ENCODE measurements at regions not wholly inside any gene's neighbourhood (a gene's known extent, or its start where the extent isn't known, plus 50 kb on each side); places are given as distances from the start of the nearest gene placed in this dataset.

GRCh38 chr10:108749042-108749441 is 1174.3 kb downstream of the XPNPEP1 start:
- DNase-seq, result no peak

DNA sequence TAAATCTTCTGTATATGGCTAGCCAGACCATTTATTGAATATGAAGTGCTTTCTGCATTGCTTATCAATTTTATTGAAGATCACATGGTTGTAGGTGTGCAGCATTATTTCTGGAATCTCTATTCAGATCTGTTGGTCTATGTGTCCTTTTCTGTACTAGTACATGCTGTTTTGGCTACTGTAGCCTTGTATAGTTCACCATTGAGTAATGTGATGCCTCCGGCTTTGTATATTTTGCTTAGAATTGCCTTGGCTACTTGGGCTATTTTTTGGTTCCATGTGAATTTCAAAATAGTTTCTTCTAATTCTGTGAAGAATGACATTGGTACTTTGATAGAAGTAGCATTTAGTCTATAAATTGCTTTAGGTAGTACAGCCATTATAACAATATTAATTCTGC is 1187.2 kb downstream of the XPNPEP1 start:
- no peak for DNase-seq

DNA sequence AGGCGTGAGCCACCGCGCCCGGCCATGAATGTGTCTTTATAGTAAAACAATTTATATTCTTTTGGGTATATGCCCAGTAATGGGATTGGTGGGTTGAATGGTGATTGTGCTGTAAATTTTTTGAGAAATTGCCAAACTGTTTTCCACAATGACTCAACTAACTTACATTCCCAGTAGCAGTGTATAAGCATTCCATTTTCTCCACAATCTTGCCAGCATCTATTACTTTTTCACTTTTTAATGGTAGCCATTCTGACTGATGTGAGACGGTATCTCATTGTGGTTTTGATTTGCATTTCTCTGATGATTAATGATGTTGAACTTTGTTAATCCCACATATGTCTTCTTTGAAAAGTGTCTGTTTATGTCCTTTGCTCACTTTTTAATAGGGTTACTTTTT is 1187.9 kb downstream of the XPNPEP1 start:
- DNase-seq, result no peak

GRCh38 chr10:108721874-108722273 is 1201.4 kb downstream of the XPNPEP1 start:
- no peak for DNase-seq

- DNase-seq, result no peak
These were observed 1207.0 kb downstream of the XPNPEP1 start for GRCh38 chr10:108716352-108716751.

GRCh38 chr10:108709927-108710722 is 1213.2 kb downstream of the XPNPEP1 start:
- no peak for DNase-seq

GRCh38 chr10:108708363-108708762 is 1214.9 kb downstream of the XPNPEP1 start:
- DNase-seq, result no peak

DNA sequence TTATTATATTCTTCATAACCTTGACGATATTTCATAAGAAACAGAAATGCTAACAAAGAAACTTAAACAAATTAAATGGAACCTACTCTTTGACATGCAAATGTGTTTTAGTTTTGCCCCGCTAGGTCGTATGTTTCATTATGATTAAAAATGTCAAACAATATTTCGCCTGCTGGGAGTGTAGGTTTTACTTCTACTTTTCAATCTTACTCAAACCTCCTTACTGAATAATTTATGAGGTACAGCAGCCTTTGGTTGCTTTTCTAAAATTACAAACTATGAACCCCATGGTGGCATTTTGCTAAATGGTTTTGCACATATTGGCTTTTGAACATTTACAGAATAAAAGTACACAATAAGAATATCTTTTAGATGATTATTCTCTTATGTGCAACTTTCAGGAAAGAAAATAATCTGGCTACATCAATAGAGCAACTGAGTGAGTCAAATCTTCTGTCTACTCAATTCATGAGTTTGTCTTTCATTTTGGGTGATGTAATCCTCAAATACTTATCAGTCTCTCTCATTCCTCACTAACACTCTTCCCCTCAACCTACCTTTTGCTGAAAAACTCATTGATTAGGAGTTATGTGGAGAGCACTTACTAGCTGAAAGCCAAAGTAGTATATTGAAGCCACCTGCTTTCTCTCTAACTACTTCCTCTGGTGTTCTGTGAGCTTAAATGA is 1226.4 kb downstream of the XPNPEP1 start:
- DNase-seq, result no peak

DNA sequence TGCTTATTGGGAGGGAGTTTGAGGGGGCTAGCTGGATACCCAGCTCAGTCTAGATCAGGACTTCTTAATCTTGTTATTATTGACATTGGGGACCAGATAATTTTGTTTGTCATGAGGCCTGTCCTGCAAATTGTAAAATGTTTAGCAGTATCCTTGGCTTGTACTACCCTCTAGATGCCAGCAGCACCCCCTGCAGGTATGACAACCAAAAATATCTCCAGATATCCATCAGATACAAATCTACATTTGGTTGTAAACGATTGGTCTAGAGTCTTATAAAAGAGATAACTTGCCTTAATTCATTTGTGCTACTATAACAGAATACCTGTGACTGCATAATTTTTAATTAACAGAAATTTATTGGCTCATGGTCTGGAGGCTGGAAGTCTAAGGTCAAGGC is 1232.2 kb downstream of the XPNPEP1 start:
- DNase-seq, result no peak

DNA sequence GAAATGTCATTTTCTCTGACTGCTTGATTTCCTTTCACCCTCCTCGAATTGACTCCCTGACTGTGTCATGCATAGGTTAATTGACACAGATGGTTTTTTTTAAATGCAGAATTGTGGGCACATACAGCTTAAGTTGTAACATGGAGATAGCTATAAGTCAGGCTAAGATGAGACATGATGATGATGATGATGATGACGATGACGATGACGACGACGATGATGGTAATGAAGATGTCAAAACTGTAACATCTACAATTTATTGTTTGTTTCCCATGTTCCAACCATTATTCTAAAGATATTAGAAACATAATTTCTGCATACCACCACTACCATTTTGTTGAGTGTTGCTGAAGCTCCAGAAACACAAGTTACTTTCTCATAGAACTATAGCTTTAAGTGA is 1232.8 kb downstream of the XPNPEP1 start:
- no peak for DNase-seq

GRCh38 chr10:108689891-108690290 is 1233.4 kb downstream of the XPNPEP1 start:
- DNase-seq, result no peak

- DNase-seq, result no peak
These were observed 1235.0 kb downstream of the XPNPEP1 start for GRCh38 chr10:108688314-108688713.

GRCh38 chr10:108685863-108686531 is 1237.3 kb downstream of the XPNPEP1 start:
- DNase-seq, result no peak

GRCh38 chr10:108684431-108684830 is 1238.9 kb downstream of the XPNPEP1 start:
- no peak for DNase-seq

- DNase-seq, result no peak
These were observed 1249.6 kb downstream of the XPNPEP1 start for GRCh38 chr10:108673741-108674140.

DNA sequence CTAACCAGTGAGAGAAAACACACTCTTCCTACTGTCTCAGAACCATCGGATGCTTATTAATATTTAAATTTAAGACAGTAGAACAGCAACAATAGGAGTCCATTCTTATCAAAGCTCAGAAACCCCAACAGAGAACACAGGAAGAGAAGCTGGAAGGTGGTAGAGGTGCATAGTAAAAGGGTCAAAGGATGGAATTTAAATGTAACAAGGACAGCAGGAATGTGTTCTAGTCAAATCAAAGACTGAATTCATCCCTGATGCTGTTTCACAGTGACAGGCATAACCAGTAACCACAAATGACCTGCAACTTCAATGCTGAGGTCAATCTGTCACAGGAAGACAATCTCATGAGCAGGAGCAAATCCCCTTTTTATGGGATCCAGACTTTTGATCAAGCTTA is 1259.7 kb downstream of the XPNPEP1 start:
- no peak for DNase-seq

GRCh38 chr10:108662975-108663374 is 1260.3 kb downstream of the XPNPEP1 start:
- no peak for DNase-seq

DNA sequence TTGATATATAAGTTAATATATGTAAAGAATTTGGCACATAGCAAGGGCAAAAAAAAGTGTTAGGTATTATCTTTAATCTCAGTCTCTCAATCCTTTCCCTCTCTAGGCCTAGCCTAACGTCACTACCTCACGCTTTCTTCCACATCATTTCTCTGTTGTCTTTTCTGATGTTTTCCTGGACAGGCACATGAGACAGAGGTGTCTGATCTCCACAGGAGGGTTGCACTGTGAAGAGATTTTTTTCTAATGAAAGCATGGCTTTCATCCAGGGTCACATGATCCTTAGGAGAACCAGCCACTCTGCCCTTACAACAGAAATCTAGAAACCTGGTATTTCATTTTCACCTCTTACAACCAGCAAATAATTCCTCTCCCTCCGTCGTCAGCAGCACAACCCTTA is 1268.3 kb downstream of the XPNPEP1 start:
- DNase-seq, result no peak

DNA sequence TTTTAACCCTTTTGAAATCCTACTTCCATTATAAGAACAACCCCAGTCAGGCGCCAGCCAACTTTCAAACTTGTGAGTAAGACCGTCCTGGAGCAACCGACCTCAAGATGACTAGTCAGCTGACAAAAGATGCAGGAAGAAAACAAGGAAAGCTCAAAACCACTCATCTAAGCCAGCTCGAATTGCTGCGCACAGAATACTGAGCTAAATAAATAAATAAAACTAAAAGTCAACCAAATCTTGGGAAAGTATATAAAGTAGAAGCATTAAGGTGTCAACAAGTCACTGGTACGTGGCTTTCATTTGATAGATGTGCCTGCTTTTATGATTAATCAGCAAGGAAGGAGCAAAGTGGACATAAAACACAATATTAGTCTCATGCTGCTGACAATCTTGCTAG is 1269.8 kb downstream of the XPNPEP1 start:
- DNase-seq, result no peak

DNA sequence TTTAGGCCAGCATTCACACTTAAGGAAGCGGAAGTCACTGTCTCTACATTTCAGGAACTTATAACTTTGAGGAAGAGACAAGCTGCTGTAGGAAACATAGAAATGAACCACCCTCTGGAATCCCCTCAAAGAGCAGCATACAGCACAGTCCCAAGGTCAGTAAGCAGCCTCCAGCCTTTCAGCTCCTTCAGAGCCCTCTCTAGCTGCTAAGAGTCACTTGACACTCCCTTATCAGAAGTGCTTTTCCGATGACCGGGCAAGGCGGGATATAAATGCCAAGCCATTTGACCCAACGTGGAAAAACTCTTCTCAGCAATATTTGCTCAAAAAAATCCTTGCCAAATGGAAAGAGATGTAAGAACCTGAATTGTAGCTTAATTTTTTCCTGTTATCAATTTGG is 1284.3 kb downstream of the XPNPEP1 start:
- no peak for DNase-seq

- DNase-seq, result no peak
These were observed 1285.1 kb downstream of the XPNPEP1 start for GRCh38 chr10:108638225-108638624.

- no peak for DNase-seq
These were observed 1290.3 kb downstream of the XPNPEP1 start for GRCh38 chr10:108633046-108633445.

- DNase-seq, result no peak
These were observed 1291.2 kb downstream of the XPNPEP1 start for GRCh38 chr10:108632144-108632543.

DNA sequence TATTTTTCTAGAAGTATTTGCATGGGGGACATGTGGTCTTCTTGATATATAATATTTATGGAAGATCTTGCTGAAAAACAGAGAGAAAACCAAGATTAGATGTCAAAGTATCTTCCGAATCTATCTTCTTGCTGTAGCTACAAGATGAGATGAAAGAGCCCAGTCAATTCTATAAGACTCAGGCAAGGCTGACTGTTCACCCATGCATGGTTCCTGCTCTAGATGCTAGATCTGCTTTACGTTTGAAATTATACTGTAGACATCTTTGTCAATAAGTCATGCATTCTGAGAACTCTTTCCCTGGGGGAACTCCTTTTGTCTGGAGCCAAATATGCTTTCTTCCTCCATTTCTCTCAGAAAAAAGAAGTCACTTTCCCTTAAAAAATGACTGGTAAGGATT is 1292.0 kb downstream of the XPNPEP1 start:
- DNase-seq, result no peak
